ENCODE measurements at regions not wholly inside any gene's neighbourhood (a gene's known extent, or its start where the extent isn't known, plus 50 kb on each side); places are given as distances from the start of the nearest gene placed in this dataset.

DNA sequence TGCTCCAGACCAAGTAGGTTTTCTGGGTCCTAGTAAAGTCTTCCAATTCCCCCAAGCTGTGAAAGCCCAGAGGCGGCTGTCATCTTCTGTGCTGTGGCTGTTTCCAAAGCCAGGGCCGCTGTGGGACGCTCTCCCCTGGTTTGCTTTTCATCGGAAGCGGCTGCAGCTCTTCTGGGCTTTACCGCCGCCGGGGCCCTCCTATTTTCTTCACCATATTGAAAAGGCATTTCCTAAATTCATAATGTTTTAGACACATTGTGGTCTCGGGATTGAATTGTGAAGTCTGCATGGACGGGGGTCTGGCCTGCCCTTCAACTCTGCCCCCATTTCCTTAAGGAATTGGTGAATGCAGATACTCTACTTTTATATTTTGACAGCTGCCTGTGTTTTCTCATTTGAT, 551.4 kb upstream of the MGMT start:
- H3K4me3 ChIP-seq (ENCODE audit: low read length in 2 of 2): no peak overlapping the region
- H3K27ac ChIP-seq (ENCODE audit: low read length): no peak overlapping the region
- no peaks in the 10 kb centered on the region for H3K27me3 ChIP-seq (ENCODE audit: control insufficient read depth in 1 of 2, insufficient read depth in 2 of 2, low read length in 2 of 2)

DNA sequence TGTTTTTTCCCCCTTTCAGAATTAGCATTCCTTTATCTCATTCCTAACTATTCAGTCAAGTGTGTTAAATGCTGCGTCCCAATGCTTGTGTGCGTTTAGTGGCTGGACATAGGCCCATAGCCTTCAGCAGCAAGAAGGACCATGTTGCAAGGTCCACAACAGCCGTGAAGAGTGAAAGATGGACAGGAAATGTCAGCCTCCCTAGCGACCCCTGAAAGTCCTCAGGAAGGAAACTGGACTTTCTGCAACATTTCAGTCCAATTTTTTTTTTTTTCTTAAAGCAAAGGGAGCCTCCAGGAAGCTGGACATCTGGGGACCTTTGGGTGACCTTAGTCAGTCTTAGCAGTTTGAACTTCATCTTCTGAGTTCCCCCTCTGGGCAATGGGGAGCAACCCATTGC, 550.7 kb upstream of the MGMT start:
- Histone ChIP-seq H3K4me3 (ENCODE audit: low read length in 2 of 2) (no peak overlapping the region), H3K9me3 (ENCODE audit: control insufficient read depth in 2 of 2, low read length in 2 of 2) (peaks cover 0 to 2% of the 10 kb centered on the region in 2 donors), H3K9ac (ENCODE audit: low read length in 2 of 2) (no peak overlapping the region), H3K27ac (ENCODE audit: low read length) (no peak overlapping the region), H3K27me3 (ENCODE audit: control insufficient read depth in 1 of 2, insufficient read depth in 2 of 2, low read length in 2 of 2) (peaks cover 0 to 2% of the 10 kb centered on the region in 2 donors), H3K4me1 (ENCODE audit: control insufficient read depth, insufficient read depth, low read length) (no peaks in the 10 kb centered on the region), H3K36me3 (ENCODE audit: control insufficient read depth in 2 of 2, insufficient read depth in 2 of 2, low read length in 2 of 2) (no peaks in the 10 kb centered on the region)

More for the DNA sequence above, 551.4 kb upstream of the MGMT start:
- no peak overlapping the region for H3K9ac ChIP-seq (ENCODE audit: low read length in 2 of 2)
- H3K36me3 ChIP-seq (ENCODE audit: control insufficient read depth in 2 of 2, insufficient read depth in 2 of 2, low read length in 2 of 2): no peaks in the 10 kb centered on the region
- H3K4me1 ChIP-seq (ENCODE audit: control insufficient read depth, insufficient read depth, low read length): no peaks in the 10 kb centered on the region
- H3K9me3 ChIP-seq (ENCODE audit: control insufficient read depth in 2 of 2, low read length in 2 of 2): peaks cover 0 to 2% of the 10 kb centered on the region in 2 donors

DNA sequence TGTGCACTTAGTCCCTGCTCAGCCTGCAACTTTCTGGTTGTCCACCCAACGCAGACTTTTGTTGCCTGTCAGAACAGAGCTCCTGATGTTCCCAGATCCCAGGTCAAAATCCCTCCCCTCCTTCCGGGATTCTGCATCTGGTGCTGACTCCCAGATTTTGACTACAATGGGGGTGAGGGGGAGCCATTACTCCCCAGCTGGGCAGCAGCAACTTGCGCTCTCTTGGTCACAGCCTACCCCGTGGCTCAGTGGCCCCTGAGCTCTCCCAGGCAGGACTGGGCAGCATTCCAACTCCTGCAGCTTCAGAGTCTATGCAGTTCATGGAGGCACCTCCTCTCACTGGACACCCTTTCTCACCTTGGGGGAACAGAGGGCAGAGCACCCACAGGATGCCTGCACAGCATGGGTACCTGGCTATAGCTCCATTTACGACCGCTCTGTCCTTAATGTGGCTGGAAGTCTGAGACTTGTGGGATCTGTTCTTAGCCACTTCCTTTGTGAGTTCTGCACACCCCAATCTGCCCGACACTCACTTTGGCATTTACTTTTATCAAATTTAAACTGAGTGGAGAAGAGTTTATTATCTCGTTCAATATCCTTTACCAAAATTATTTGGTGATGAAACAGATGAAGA, 545.5 kb upstream of the MGMT start:
- Histone ChIP-seq H3K36me3 (ENCODE audit: control insufficient read depth in 2 of 2, insufficient read depth in 2 of 2, low read length in 2 of 2) (no peaks in the 10 kb centered on the region), H3K27ac (ENCODE audit: low read length) (no peak overlapping the region), H3K27me3 (ENCODE audit: control insufficient read depth in 1 of 2, insufficient read depth in 2 of 2, low read length in 2 of 2) (peaks cover 0 to 2% of the 10 kb centered on the region in 2 donors), H3K9me3 (ENCODE audit: control insufficient read depth in 2 of 2, low read length in 2 of 2) (peaks cover 0 to 2% of the 10 kb centered on the region in 2 donors), H3K4me1 (ENCODE audit: control insufficient read depth, insufficient read depth, low read length) (peaks cover 2% of the 10 kb centered on the region), H3K4me3 (ENCODE audit: low read length in 2 of 2) (no peak overlapping the region), H3K9ac (ENCODE audit: low read length in 2 of 2) (no peak overlapping the region)

DNA sequence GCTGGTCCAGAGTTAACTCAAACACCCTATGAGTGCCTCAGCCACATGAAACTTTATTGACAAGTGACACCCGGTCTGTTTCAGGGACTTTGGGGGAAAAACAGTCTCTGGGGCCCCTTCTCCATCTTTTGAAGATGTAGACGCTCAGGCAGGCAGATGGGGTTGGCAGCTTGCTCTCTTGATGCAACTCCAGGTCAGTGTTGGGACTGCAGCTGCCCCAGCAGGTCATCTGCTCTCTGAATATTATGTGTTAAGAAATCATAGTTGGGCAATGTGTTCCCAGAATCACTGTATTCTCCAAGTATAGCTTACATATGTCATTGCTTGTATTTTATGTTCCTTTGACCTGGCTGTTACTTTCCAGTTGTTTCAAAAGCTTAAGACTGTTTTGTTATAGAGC, 544.9 kb upstream of the MGMT start:
- H3K9me3 ChIP-seq (ENCODE audit: control insufficient read depth in 2 of 2, low read length in 2 of 2): peaks cover 0 to 1% of the 10 kb centered on the region in 2 donors
- peaks cover 0 to 2% of the 10 kb centered on the region in 2 donors for H3K27me3 ChIP-seq (ENCODE audit: control insufficient read depth in 1 of 2, insufficient read depth in 2 of 2, low read length in 2 of 2)
- peaks cover 2% of the 10 kb centered on the region for H3K4me1 ChIP-seq (ENCODE audit: control insufficient read depth, insufficient read depth, low read length)
- no peak overlapping the region for H3K9ac ChIP-seq (ENCODE audit: low read length in 2 of 2)
- no peak overlapping the region for H3K27ac ChIP-seq (ENCODE audit: low read length)
- no peaks in the 10 kb centered on the region for H3K36me3 ChIP-seq (ENCODE audit: control insufficient read depth in 2 of 2, insufficient read depth in 2 of 2, low read length in 2 of 2)
- no peak overlapping the region for H3K4me3 ChIP-seq (ENCODE audit: low read length in 2 of 2)

- peaks cover 0 to 2% of the 10 kb centered on the region in 2 donors for H3K27me3 ChIP-seq (ENCODE audit: control insufficient read depth in 1 of 2, insufficient read depth in 2 of 2, low read length in 2 of 2)
- no peak overlapping the region for H3K27ac ChIP-seq (ENCODE audit: low read length)
Observed at GRCh38 chr10:128922619-128923196, 544.3 kb upstream of the MGMT start.

DNA sequence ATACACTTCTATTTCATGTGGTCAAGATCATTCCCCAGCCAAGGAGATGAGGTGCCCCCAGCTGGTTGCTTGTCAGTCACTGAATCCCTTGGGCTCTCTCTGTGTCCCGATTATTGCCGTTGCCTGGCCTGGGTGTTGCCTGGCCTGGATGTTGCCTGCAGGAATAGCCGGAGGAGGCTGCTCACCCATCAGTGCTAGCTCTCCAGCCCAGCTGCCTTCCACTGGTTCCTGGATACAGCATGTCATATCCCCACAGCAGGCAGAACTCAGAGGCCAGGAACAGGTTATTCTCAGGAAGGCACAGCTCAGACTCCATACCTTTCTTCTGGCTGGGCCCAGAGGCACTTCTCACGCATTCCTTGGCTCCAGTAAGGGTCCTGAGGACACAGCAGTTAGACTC, 542.1 kb upstream of the MGMT start:
- no peak overlapping the region for H3K27ac ChIP-seq (ENCODE audit: low read length)
- H3K9ac ChIP-seq (ENCODE audit: low read length in 2 of 2): no peak overlapping the region
- peaks cover 9% of the 10 kb centered on the region for H3K4me1 ChIP-seq (ENCODE audit: control insufficient read depth, insufficient read depth, low read length)
- peaks cover 2% of the 10 kb centered on the region in 2 donors for H3K27me3 ChIP-seq (ENCODE audit: control insufficient read depth in 1 of 2, insufficient read depth in 2 of 2, low read length in 2 of 2)
- H3K36me3 ChIP-seq (ENCODE audit: control insufficient read depth in 2 of 2, insufficient read depth in 2 of 2, low read length in 2 of 2): no peaks in the 10 kb centered on the region
- no peaks in the 10 kb centered on the region for H3K9me3 ChIP-seq (ENCODE audit: control insufficient read depth in 2 of 2, low read length in 2 of 2)
- H3K4me3 ChIP-seq (ENCODE audit: low read length in 2 of 2): no peak overlapping the region

More at GRCh38 chr10:128922619-128923196, 544.3 kb upstream of the MGMT start:
- H3K4me1 ChIP-seq (ENCODE audit: control insufficient read depth, insufficient read depth, low read length): peaks cover 2% of the 10 kb centered on the region
- no peak overlapping the region for H3K9ac ChIP-seq (ENCODE audit: low read length in 2 of 2)
- H3K4me3 ChIP-seq (ENCODE audit: low read length in 2 of 2): no peak overlapping the region
- H3K36me3 ChIP-seq (ENCODE audit: control insufficient read depth in 2 of 2, insufficient read depth in 2 of 2, low read length in 2 of 2): no peaks in the 10 kb centered on the region
- H3K9me3 ChIP-seq (ENCODE audit: control insufficient read depth in 2 of 2, low read length in 2 of 2): no peaks in the 10 kb centered on the region

- Histone ChIP-seq H3K4me1 (ENCODE audit: control insufficient read depth, insufficient read depth, low read length) (peaks cover 7% of the 10 kb centered on the region), H3K4me3 (ENCODE audit: low read length in 2 of 2) (no peak overlapping the region), H3K36me3 (ENCODE audit: control insufficient read depth in 2 of 2, insufficient read depth in 2 of 2, low read length in 2 of 2) (no peaks in the 10 kb centered on the region), H3K9me3 (ENCODE audit: control insufficient read depth in 2 of 2, low read length in 2 of 2) (no peaks in the 10 kb centered on the region), H3K27ac (ENCODE audit: low read length) (no peak overlapping the region), H3K27me3 (ENCODE audit: control insufficient read depth in 1 of 2, insufficient read depth in 2 of 2, low read length in 2 of 2) (peaks cover 0 to 2% of the 10 kb centered on the region in 2 donors), H3K9ac (ENCODE audit: low read length in 2 of 2) (no peak overlapping the region)
Observed at GRCh38 chr10:128926711-128927110, 540.3 kb upstream of the MGMT start.

DNA sequence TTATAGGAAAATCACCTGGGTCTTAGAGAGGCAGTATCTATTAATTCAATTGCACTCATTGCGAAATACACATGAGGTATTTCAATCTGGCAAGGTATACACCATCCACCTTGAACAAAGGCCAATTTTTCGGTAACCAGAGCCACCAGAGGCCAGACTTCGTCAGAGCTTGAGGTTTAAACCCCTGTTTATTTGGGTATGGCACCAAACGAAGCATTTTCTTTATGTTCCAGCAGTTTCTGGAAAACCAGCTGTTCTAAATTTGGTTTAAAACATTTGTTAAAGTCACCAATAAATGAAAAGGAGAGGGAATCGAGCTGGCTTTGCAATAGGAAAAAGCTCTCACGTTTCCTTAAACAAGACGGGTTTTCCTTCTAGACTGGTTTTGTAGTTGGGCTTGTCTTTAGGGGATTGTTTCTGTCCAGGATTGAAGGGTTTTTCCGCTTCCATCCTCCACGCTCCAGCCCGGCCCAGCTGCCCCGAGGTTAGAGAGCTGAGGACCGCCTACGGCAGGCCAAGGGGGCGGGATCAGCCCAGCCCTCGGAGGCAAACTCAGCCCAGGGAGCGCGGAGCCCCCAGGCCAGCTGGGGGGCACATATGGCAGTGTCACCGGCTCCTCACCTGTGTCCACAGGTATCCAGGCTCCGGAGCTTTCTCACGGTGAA, 539.4 kb upstream of the MGMT start:
- Histone ChIP-seq H3K27me3 (ENCODE audit: control insufficient read depth in 1 of 2, insufficient read depth in 2 of 2, low read length in 2 of 2) (peaks cover 0 to 2% of the 10 kb centered on the region in 2 donors), H3K36me3 (ENCODE audit: control insufficient read depth in 2 of 2, insufficient read depth in 2 of 2, low read length in 2 of 2) (no peaks in the 10 kb centered on the region), H3K4me1 (ENCODE audit: control insufficient read depth, insufficient read depth, low read length) (peaks cover 7% of the 10 kb centered on the region), H3K4me3 (ENCODE audit: low read length in 2 of 2) (no peak overlapping the region), H3K9ac (ENCODE audit: low read length in 2 of 2) (no peak overlapping the region), H3K9me3 (ENCODE audit: control insufficient read depth in 2 of 2, low read length in 2 of 2) (no peaks in the 10 kb centered on the region), H3K27ac (ENCODE audit: low read length) (no peak overlapping the region)

DNA sequence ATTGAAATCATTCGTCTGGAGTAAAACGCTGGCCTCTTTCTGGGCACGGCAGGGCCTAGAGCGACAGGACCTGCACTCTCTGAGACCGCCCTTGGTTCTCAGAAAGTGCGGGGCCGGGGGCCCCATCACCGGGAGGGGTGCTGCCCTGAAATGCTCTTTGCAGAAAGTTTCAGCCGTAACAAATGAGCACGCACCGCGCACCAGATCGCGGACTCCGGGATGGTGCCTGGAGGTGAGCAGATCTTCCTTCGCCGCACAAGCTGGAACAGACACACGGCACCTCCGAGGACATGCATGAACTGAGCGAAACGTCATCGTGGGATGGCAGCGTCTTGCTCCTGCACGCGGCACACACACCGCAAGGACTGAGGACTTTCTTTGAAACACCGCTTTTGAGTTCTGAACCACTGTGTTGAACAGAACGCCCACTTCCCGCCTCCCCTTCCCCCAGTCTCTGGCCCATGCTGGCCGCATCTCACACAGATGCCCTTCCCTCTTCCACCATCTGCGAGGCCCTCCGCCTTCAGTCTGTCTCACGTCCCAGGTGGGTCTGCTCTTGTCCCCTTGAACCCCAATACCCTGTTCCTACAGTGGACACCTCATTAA, 538.7 kb upstream of the MGMT start:
- Histone ChIP-seq H3K27ac (ENCODE audit: low read length) (no peak overlapping the region), H3K36me3 (ENCODE audit: control insufficient read depth in 2 of 2, insufficient read depth in 2 of 2, low read length in 2 of 2) (no peaks in the 10 kb centered on the region), H3K9ac (ENCODE audit: low read length in 2 of 2) (no peak overlapping the region), H3K9me3 (ENCODE audit: control insufficient read depth in 2 of 2, low read length in 2 of 2) (no peaks in the 10 kb centered on the region), H3K27me3 (ENCODE audit: control insufficient read depth in 1 of 2, insufficient read depth in 2 of 2, low read length in 2 of 2) (peaks cover 2% of the 10 kb centered on the region in 2 donors), H3K4me3 (ENCODE audit: low read length in 2 of 2) (no peak overlapping the region), H3K4me1 (ENCODE audit: control insufficient read depth, insufficient read depth, low read length) (peaks cover 7% of the 10 kb centered on the region)

DNA sequence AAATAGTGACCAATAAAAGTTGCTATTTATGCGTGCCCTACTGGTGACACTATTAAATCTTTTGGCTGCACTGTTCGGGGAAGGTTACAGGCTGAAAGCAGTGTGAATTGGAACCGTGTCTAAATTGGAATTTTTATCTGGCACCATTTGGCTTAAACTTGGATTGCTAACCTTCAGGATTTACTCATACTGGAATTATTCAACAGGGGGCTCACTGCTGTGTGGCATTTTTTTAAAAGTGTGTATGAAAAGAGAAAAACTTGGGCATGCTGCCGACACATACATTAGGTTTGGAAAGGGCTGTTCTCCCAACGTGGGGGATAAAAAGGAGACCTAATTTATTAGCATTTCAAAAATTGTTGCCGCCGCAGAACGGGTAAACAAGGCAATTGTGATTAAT, 537.9 kb upstream of the MGMT start:
- H3K4me1 ChIP-seq (ENCODE audit: control insufficient read depth, insufficient read depth, low read length): peaks cover 7% of the 10 kb centered on the region
- H3K9me3 ChIP-seq (ENCODE audit: control insufficient read depth in 2 of 2, low read length in 2 of 2): no peaks in the 10 kb centered on the region
- H3K27me3 ChIP-seq (ENCODE audit: control insufficient read depth in 1 of 2, insufficient read depth in 2 of 2, low read length in 2 of 2): peaks cover 2% of the 10 kb centered on the region in 2 donors
- no peak overlapping the region for H3K27ac ChIP-seq (ENCODE audit: low read length)
- H3K36me3 ChIP-seq (ENCODE audit: control insufficient read depth in 2 of 2, insufficient read depth in 2 of 2, low read length in 2 of 2): no peaks in the 10 kb centered on the region
- no peak overlapping the region for H3K4me3 ChIP-seq (ENCODE audit: low read length in 2 of 2)
- no peak overlapping the region for H3K9ac ChIP-seq (ENCODE audit: low read length in 2 of 2)
